SK-N-SH treated with all-trans-retinoic acid at 6 μM for 48 hours (cell line): ENCODE measurements at regions not wholly inside any gene's neighbourhood (a gene's known extent, or its start where the extent isn't known, plus 50 kb on each side); places are given as distances from the start of the nearest gene placed in this dataset.

Source experiments
- ATAC-seq: fragments of 200-7000 bp; cut with Tn5 transposase; 3 replicates; pipeline ENCODE4 v1.9.1; 2020; ENCODE audit warnings: mild to moderate bottlenecking, moderate library complexity
- ARNTL ChIP-seq: fragments of 450-650 bp; formaldehyde crosslinking; IDR thresholded peaks from 2 replicates; pipeline ENCODE4 v1.5.0; 2020; ENCODE audit warnings: low read depth, mild to moderate bottlenecking, moderate library complexity, borderline replicate concordance
- BACH2 ChIP-seq: fragments of 250-450 bp; sonication (Bioruptor Pico); IDR thresholded peaks from 2 replicates; pipeline ENCODE4 v1.9.0; 2021; ENCODE audit warnings: mild to moderate bottlenecking, borderline replicate concordance
- CREB5 ChIP-seq: fragments of 250-450 bp; sonication (Bioruptor Pico); IDR thresholded peaks from 2 replicates; pipeline ENCODE4 v1.5.1; 2020; ENCODE audit warnings: low read depth, mild to moderate bottlenecking, moderate library complexity
- CSDC2 ChIP-seq: fragments of 250-450 bp; sonication (Bioruptor Pico); IDR thresholded peaks from 2 replicates; pipeline ENCODE4 v1.5.0; 2020; ENCODE audit warnings: mild to moderate bottlenecking, moderate library complexity
- CSRNP3 ChIP-seq: fragments of 250-450 bp; sonication (Bioruptor Pico); IDR thresholded peaks from 2 replicates; pipeline ENCODE4 v1.5.1; 2021; ENCODE audit warnings: mild to moderate bottlenecking, moderate library complexity
- ESRRG ChIP-seq: fragments of 250-450 bp; sonication (Bioruptor Pico); IDR thresholded peaks from 2 replicates; pipeline ENCODE4 v1.6.1; 2021; ENCODE audit warnings: mild to moderate bottlenecking
- GLIS3 ChIP-seq: fragments of 250-450 bp; sonication (Bioruptor Pico); IDR thresholded peaks from 2 replicates; pipeline ENCODE4 v1.5.0; 2020; ENCODE audit warnings: mild to moderate bottlenecking, moderate library complexity
- ISL1 ChIP-seq: fragments of 250-450 bp; sonication (Bioruptor Pico); IDR thresholded peaks from 2 replicates; pipeline ENCODE4 v2.1.2; 2022; ENCODE audit warnings: mild to moderate bottlenecking, moderate library complexity
- OSR1 ChIP-seq: fragments of 250-450 bp; sonication (Bioruptor Pico); IDR thresholded peaks from 2 replicates; pipeline ENCODE4 v1.8.0; 2022; ENCODE audit warnings: moderate library complexity, mild to moderate bottlenecking, inconsistent platforms
- PPARA ChIP-seq: fragments of 250-450 bp; sonication (Bioruptor Pico); IDR thresholded peaks from 2 replicates; pipeline ENCODE4 v1.5.0; 2020; ENCODE audit warnings: mild to moderate bottlenecking, borderline replicate concordance
- RARB ChIP-seq: fragments of 250-450 bp; sonication (Bioruptor Pico); IDR thresholded peaks from 2 replicates; pipeline ENCODE4 v1.8.0; 2021; ENCODE audit warnings: mild to moderate bottlenecking, moderate library complexity
- SNAI2 ChIP-seq: fragments of 250-450 bp; sonication (Bioruptor Pico); IDR thresholded peaks from 2 replicates; pipeline ENCODE4 v1.5.0; 2020; ENCODE audit warnings: mild to moderate bottlenecking, moderate library complexity
- TCF4 ChIP-seq: fragments of 250-450 bp; sonication (Bioruptor Pico); IDR thresholded peaks from 2 replicates; pipeline ENCODE4 v1.8.0; 2021; ENCODE audit warnings: mild to moderate bottlenecking, moderate library complexity, borderline replicate concordance
- TOX ChIP-seq: fragments of 250-450 bp; sonication (Bioruptor Pico); IDR thresholded peaks from 2 replicates; pipeline ENCODE4 v1.8.0; 2021; ENCODE audit warnings: mild to moderate bottlenecking, moderate library complexity, borderline replicate concordance
- ZC3H10 ChIP-seq: fragments of 250-450 bp; sonication (Bioruptor Pico); IDR thresholded peaks from 2 replicates; pipeline ENCODE4 v1.5.1; 2021; ENCODE audit warnings: mild to moderate bottlenecking, moderate library complexity
- ZFP3 ChIP-seq: fragments of 250-450 bp; sonication (Bioruptor Pico); IDR thresholded peaks from 2 replicates; pipeline ENCODE4 v1.5.0; 2020; ENCODE audit warnings: mild to moderate bottlenecking, moderate library complexity
- ZNF565 ChIP-seq: fragments of 450-650 bp; formaldehyde crosslinking; conservative IDR thresholded peaks from 2 replicates; pipeline ENCODE4 v1.5.0; 2020; ENCODE audit warnings: low read depth, mild to moderate bottlenecking, moderate library complexity
- ZNF70 ChIP-seq: fragments of 450-650 bp; formaldehyde crosslinking; IDR thresholded peaks from 2 replicates; pipeline ENCODE4 v1.5.0; 2020; ENCODE audit warnings: mild to moderate bottlenecking, moderate library complexity
- ZNF8 ChIP-seq: fragments of 450-650 bp; formaldehyde crosslinking; IDR thresholded peaks from 2 replicates; pipeline ENCODE4 v1.5.0; 2020; ENCODE audit warnings: mild to moderate bottlenecking, moderate library complexity
- TF ChIP-seq, protein P1 (sequence below): fragments of 250-450 bp; sonication (Bioruptor Pico); IDR thresholded peaks from 2 replicates; pipeline ENCODE4 v1.5.0; 2020; ENCODE audit warnings: mild to moderate bottlenecking, moderate library complexity
- TF ChIP-seq, protein P2 (sequence below): fragments of 250-450 bp; sonication (Bioruptor Pico); IDR thresholded peaks from 2 replicates; pipeline ENCODE4 v1.8.0; 2021; ENCODE audit warnings: low read depth, mild to moderate bottlenecking, moderate library complexity, borderline replicate concordance
- TF ChIP-seq, protein P3 (sequence below): fragments of 250-450 bp; sonication (Bioruptor Pico); IDR thresholded peaks from 2 replicates; pipeline ENCODE4 v1.8.0; 2020; ENCODE audit warnings: mild to moderate bottlenecking, moderate library complexity, borderline replicate concordance

DNA sequence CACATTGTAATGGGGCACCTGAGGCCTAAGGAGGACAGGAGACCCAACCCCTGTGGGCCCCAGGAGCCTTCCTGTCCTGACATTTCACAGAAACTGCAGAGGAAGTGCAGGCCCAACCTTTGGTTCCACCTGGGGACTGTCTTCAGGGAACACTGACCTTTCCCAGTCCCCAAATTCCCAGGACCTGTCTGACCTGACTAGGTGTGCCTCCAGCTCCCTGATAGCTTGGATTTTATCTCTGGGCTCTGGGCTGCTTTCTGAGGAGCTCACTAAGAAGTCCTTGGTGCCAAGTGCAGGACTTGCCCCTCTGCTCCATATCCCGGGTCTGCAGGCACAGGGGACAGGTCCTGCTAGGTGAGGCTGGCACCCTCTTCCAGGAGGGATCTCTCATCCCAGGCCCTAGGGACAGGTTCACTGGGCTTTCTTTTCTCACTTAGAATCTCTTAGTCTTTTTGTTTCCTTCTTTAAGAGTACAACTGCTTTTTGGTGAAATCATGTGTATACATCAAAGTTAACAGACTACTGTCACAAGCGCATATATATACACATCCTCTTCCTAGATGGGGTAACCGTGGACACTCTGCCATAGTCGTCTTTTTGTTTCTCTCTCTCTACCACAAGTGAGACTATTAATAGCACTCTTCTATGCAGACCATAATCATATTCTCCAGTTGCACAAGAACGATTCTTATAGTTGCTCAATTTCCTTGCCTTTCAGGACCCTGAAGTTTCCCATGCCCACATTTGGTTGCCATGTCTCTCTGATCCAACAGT is 72.0 kb upstream of the IGLL5 start:
- TF ChIP-seq PPARA (CRISPR knock-in tag) (no peak), ZNF70 (no peak), TCF4 (CRISPR knock-in tag) (no peak), ZNF8 (CRISPR knock-in tag) (no peak), SNAI2 (CRISPR knock-in tag) (no peak), CSRNP3 (CRISPR knock-in tag) (no peak), ESRRG (CRISPR knock-in tag) (no peak), OSR1 (CRISPR knock-in tag) (no peak), CREB5 (CRISPR knock-in tag) (no peak), ARNTL (CRISPR knock-in tag) (no peak), ZFP3 (CRISPR knock-in tag) (no peak), BACH2 (CRISPR knock-in tag) (no peak), ZNF565 (no peak), GLIS3 (CRISPR knock-in tag) (no peak)
- TF ChIP-seq, protein P1, sequence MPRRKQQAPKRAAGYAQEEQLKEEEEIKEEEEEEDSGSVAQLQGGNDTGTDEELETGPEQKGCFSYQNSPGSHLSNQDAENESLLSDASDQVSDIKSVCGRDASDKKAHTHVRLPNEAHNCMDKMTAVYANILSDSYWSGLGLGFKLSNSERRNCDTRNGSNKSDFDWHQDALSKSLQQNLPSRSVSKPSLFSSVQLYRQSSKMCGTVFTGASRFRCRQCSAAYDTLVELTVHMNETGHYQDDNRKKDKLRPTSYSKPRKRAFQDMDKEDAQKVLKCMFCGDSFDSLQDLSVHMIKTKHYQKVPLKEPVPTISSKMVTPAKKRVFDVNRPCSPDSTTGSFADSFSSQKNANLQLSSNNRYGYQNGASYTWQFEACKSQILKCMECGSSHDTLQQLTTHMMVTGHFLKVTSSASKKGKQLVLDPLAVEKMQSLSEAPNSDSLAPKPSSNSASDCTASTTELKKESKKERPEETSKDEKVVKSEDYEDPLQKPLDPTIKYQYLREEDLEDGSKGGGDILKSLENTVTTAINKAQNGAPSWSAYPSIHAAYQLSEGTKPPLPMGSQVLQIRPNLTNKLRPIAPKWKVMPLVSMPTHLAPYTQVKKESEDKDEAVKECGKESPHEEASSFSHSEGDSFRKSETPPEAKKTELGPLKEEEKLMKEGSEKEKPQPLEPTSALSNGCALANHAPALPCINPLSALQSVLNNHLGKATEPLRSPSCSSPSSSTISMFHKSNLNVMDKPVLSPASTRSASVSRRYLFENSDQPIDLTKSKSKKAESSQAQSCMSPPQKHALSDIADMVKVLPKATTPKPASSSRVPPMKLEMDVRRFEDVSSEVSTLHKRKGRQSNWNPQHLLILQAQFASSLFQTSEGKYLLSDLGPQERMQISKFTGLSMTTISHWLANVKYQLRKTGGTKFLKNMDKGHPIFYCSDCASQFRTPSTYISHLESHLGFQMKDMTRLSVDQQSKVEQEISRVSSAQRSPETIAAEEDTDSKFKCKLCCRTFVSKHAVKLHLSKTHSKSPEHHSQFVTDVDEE (CRISPR knock-in tag), result no peak
- TF ChIP-seq, protein P2, sequence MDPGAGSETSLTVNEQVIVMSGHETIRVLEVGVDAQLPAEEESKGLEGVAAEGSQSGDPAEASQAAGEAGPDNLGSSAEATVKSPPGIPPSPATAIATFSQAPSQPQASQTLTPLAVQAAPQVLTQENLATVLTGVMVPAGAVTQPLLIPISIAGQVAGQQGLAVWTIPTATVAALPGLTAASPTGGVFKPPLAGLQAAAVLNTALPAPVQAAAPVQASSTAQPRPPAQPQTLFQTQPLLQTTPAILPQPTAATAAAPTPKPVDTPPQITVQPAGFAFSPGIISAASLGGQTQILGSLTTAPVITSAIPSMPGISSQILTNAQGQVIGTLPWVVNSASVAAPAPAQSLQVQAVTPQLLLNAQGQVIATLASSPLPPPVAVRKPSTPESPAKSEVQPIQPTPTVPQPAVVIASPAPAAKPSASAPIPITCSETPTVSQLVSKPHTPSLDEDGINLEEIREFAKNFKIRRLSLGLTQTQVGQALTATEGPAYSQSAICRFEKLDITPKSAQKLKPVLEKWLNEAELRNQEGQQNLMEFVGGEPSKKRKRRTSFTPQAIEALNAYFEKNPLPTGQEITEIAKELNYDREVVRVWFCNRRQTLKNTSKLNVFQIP (CRISPR knock-in tag), result no peak
- ATAC-seq, result no peak

- TF ChIP-seq ZNF70 (no peak), RARB (CRISPR knock-in tag) (no peak), TCF4 (CRISPR knock-in tag) (no peak), SNAI2 (CRISPR knock-in tag) (no peak), GLIS3 (CRISPR knock-in tag) (no peak)
- TF ChIP-seq, all 23 proteins: peak for 0
- no peak for ATAC-seq
Observed at GRCh38 chr22:22816171-22816514, 71.5 kb upstream of the IGLL5 start.

DNA sequence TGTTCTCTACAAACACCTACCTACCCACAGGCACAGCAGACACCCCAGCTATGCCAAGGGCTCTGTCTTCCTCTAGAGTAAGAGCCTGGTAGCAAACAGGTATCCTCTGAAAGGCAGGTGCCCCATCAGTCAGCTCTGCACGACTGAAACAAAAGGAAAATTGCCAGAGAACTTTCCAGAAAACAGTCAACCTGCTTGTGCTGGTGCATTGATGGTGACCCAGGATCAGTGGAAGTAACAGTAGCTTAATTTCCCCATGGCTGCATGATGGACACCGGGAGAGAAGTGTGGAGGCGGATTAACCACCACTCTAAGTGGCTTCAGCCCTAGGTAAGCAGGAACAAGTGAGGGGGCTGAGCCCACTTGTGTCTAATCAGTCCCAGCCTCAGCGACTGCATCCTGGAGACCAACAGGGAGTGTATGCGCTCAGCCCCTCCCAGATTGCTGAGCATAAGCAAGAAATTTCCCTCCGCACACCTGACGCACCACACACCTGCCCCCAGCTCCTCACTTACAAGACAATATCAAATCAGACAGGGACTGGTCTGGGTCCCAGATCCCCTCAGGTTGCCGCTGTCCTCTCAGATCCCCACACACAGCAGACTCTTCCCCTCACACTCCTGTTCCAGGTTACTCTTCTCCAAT is 70.7 kb upstream of the IGLL5 start:
- ATAC-seq, result no peak
- TF ChIP-seq ZNF8 (CRISPR knock-in tag) (no peak), ZNF565 (no peak), ZC3H10 (CRISPR knock-in tag) (no peak), TCF4 (CRISPR knock-in tag) (no peak), ZNF70 (no peak), OSR1 (CRISPR knock-in tag) (no peak), RARB (CRISPR knock-in tag) (no peak), TOX (CRISPR knock-in tag) (no peak), ARNTL (CRISPR knock-in tag) (no peak), CSDC2 (CRISPR knock-in tag) (no peak), PPARA (CRISPR knock-in tag) (no peak), CSRNP3 (CRISPR knock-in tag) (no peak), SNAI2 (CRISPR knock-in tag) (no peak), ISL1 (CRISPR knock-in tag) (no peak)
- TF ChIP-seq, protein P3, sequence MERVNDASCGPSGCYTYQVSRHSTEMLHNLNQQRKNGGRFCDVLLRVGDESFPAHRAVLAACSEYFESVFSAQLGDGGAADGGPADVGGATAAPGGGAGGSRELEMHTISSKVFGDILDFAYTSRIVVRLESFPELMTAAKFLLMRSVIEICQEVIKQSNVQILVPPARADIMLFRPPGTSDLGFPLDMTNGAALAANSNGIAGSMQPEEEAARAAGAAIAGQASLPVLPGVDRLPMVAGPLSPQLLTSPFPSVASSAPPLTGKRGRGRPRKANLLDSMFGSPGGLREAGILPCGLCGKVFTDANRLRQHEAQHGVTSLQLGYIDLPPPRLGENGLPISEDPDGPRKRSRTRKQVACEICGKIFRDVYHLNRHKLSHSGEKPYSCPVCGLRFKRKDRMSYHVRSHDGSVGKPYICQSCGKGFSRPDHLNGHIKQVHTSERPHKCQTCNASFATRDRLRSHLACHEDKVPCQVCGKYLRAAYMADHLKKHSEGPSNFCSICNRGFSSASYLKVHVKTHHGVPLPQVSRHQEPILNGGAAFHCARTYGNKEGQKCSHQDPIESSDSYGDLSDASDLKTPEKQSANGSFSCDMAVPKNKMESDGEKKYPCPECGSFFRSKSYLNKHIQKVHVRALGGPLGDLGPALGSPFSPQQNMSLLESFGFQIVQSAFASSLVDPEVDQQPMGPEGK (CRISPR knock-in tag), result no peak
